Activated CD4-positive, alpha-beta T cell treated with anti-CD3 and anti-CD28 coated beads, Interleukin-2, Interleukin-4, amounts not matched to agents 100 ng/mL and 50 ng/mL, durations not matched to agents 16 hours and 8 hours (primary cell): ENCODE measurements at regions not wholly inside any gene's neighbourhood (a gene's known extent, or its start where the extent isn't known, plus 50 kb on each side); places are given as distances from the start of the nearest gene placed in this dataset.
A peak's percentile ranks its signal among the peaks of the same experiment; 100 is the strongest.

Experiments
- DNase-seq: peaks from one replicate; pipeline ENCODE4 v3.0.0-alpha.2; 2020; ENCODE audit warnings: low spot score

DNA sequence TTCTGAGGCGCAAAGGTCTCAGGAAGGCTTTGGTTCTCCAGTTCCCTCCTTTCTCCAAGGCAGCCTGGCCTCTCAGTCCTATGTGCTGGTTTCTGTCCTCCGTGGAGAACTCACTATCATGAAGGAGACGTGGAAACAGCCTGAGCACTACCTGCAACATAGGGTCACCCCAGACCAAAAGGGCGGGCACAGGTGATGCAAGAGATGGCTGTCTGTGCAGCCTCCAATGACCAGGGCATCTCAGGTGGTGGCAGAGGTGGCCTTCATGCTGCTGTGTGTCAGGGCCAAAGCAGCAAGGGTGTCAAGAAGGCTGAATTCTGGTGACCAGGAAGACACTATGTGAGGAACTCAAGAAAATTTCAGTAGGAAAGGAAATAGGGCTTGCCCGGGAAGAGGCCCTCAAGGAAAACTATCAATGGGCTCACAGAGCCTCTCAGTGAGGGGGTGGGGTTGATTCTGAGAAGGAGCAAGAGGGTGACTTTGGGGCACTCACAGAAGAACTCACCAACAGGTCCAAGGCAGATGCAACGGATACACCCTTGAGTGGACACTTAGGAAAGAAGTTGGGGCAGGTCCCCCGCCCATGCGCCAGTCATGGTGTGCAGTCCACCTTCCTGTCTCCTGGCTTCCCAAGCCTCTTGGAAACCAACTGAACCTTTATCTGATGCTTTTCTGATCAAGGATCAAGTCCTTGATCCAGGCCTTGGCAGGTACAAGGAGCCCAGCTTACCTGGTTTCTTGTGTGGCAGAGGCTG, 212.3 kb upstream of the B3GAT1 start:
- no peak for DNase-seq

DNA sequence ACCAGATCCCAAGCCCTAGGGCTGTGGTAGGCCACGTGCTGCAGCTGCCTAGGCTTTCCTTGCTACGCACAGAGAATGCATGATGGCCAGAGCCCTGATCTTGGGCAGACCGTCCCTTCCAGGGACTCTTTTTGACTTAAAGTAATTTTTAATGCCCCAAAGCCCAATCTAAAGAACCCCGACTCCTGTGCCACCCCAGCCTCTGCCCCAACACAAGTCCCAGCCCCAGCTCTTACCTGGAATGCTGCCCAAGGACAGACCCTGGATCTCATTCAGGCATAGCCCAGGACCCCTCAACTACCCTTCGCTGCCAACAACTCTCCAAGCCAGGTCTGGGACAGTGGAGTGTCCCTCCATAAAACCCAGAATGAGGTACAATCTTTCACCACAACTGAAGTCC, 211.7 kb upstream of the B3GAT1 start:
- DNase-seq: no peak

DNA sequence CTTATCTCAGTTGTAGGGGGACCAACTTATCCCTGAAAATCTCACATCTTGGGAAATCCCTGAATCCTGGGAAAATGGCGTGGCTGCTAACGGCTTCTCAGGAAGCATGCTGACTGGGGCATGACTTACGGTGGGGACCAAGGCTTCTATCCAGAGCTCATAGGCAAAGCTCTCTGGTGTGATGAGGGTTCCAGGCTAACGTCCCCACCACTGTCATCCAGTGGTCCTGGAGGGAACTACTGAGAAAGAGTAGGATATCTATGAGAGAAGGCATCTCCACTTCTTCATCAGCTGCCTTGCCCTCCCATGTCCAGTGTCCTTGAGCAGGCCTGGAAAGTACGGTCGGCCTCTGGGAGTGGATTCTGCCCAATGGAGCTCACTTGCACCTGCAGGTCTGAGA, 210.4 kb upstream of the B3GAT1 start:
- no peak for DNase-seq

DNA sequence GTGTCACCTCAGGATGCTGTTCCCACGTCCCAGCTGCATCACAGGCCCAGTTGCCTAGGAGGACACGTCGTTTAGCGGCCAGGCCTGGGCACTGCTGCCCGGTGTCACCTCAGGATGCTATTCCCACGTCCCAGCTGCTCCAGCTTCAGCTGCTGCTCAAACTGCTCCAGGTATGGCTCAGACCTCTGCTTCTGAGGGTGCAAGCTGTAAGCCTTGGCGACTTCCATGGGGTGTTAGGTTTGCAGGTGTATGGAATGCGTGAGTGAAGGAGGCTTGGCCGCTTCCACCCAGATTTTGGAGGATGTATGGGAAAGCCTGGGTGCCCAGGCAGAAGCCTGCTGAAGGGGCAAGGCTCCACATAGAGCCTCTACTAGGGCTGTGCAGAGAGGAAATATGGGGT, 205.3 kb upstream of the B3GAT1 start:
- DNase-seq: no peak

DNA sequence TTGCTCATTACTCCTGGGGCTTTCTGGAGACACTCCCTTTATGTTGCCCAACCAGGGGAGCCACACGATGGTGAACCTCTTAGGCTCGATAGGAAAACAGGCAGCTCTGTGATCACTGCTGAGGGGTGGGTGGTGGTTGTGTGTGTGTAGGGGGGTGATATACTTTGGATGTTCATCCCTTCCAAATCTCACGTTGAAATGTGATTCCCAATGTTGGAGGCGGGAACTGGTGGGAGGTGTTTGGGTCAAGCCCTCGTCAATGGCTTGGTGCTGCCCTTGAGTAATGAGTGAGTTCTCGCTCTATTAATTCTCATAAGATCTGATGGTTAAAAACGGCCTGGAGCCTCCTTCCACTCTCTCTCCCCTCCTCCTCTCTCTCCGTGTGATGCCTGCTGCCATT, 204.0 kb upstream of the B3GAT1 start:
- no peak for DNase-seq

DNA sequence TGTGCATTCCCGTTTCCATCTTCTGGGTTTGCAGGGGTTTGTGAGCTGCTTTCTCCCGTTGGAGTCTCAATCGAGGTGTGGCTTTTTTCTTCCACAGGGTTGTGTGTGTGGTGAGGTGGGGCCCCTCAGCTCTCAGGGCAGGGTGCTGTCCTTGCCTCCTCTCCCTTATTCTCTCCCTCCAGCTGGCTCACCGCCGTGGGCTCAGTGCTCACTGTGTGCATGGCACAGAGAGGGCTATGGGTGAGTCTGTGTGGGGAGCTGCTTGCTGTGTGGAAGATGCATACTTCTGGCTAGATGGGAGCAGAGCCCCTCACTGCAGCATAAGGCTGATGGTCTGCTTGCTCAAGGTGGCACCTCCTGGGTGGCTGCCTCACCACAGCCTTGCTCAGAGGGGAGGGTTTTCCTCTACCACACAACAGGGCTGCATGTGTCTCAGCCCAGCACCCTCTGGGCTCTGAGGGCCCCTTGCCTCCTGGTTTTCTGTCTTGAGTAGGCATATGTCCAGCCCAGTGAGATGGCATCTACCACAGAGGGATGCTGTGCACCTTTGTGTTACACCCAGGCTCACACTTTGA, 203.1 kb upstream of the B3GAT1 start:
- DNase-seq: no peak

DNA sequence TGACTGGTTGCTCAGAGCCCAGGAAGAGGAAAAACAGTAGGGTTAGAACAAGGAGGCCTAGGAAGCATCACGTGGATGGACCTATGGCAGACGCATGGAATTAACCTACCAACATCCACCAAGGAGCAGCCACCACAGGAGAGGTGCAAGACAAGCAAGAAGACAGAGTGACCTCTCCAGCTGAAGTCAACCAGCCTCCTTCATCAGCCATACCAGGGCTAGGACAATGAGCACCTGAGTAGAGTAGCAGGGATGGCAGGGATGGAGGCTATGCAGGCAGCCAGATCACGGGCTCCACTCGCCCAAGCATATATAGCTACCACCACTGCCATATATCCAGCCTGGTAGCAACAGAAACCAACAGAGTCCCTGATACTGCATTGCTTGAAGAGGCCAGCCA, 202.1 kb upstream of the B3GAT1 start:
- DNase-seq: no peak

DNA sequence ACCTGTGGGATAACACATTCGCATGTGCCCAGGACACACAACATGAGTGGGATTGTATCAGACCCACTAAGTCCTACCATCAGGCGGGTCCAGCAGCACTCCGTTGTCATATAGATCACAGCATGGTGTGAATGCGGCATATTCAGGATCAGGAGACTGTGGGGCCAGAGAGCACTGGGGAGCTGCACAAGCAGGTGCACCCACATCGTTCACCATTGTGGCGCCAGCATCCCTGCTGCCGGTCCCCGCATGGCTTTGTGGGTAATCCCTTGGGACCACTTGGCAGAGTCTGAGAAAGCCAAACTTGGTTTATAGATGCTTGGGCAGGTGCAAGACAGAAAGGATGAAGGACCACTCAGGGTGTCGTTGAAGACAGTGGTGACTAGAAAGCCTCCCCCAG, 201.6 kb upstream of the B3GAT1 start:
- no peak for DNase-seq

DNA sequence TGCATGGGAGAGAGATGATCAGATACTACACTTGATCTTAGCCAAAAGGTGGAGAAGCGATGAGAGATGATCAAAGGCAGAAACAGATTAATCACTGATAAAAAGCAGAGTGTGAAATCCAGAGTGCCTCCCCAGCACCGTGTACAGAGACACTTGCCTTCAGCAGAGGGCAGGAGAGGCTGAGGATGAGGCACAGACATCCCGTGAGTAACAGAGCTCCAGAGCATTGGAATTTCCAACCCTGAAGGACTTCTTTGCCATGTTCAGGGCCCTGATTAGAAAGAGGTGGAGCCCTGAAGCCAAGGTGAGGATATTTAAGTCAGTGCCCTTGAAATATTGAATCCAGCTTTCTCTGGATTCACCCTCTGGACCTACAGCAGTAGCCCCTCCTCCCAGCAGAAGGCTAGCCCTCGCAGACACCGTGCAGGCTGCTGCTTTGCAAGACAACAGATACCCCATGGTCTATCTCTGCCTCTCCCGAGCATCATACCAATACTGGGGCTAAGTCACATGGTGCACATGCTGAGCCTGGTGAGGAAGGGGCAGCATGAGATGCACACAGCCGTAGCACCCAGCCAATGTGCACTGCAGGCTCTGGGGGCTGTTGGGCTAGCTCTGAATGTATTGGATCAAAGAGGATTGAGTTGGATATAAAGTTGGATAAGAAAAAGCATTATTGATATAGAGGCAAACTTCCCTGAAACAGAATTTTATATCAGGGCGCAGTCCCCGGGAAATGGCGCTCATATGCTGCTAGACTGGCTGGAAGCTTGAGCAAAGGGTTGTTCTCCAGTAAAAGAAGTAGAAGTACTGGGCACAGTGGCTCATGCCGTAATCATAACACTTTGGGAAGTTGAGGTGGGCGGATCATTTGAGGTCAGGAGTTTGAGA, 200.3 kb upstream of the B3GAT1 start:
- DNase-seq: no peak

DNA sequence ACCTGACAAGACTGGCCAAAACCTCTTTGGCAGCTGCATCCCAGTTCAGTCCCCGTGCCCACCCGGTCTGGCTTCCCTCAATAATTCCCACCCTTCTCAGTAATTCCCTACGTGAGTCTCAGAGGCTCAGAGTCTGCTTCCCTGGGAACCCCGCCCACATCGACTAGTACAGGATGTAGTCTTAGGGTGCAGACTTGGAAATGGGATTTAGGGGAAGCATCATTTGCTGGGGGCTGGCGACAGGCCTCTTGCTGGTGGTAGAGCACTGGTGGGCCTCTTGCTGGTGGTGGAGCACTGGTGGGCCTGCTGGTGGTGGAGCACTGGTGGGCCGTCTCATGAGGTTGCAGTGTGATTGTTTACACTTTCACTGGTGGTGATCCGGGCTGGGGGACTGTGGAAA, 199.5 kb upstream of the B3GAT1 start:
- DNase-seq: no peak

DNA sequence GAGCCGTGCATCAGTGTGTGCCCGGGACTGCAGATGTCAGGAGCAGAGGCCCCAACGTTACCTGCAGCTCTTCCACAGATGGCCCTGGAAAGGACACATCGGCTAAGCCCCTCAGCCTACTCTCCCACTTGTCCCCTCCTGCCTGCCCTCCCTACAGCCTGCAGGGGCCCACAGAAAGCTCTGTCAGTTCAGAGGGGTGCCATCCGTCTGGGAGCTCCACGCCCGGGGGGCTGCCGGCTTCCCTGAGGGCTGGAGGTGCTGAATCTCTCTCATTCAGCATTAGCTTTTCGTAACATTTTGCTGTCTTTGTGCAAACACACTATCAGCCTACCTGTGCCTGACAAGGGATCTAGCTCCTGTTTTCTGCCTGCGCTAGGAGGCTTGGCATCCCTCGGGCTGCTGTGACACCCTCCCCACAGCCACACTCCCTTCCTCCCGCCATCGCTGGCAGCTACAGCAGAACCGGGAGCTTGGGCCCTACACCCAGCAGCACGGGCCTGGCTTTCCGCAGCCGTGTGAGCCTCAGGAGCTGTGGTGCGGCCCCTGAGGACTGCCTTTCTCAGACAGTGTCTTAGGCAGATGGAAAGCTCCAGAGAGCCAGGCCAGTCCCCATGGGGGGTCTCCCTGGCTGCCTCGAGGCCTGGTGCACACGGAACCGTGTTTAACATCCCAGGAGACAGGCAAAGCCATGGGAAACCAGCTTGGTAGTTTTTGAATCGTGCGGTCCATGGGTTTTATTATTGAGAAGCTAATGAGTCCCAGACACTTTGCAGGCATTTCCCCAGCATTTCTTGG, 198.3 kb upstream of the B3GAT1 start:
- DNase-seq: no peak

DNA sequence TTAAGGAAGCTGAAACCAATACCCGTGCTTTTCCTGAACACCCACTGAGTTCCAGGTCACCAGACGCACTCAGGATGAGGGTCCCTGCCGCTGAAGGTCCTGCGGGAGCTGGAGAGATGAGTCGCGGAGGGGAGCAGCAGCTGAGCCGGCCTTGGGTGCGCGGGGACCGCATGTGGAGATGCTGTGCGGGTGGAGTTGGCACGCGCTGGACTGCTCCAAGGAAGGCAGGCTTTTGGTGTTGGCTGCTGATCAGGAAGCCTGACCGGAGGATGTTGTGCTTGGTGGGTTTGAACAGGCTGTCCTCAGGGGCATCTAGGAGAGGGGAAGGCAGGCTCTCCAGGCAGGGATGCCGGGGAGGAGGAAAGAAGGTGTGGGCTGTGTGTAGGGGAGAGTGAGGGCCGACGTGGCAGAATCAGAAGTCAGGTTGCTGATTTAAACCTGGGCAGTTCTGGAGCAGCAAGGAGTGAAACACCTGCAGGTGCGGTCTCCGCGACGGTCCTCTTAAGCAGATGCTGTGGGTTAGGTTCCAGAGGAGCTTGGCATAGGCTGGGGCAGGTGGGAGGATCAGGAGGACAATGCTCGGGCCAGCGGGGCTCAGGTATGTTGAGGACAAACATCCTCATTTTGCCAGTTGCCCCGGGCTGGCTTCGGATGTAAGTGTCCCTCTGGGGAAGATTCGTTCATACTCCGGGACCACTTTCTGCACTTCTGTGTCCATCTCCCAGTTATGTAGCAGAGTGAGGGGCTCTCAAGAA, 197.5 kb upstream of the B3GAT1 start:
- no peak for DNase-seq

DNA sequence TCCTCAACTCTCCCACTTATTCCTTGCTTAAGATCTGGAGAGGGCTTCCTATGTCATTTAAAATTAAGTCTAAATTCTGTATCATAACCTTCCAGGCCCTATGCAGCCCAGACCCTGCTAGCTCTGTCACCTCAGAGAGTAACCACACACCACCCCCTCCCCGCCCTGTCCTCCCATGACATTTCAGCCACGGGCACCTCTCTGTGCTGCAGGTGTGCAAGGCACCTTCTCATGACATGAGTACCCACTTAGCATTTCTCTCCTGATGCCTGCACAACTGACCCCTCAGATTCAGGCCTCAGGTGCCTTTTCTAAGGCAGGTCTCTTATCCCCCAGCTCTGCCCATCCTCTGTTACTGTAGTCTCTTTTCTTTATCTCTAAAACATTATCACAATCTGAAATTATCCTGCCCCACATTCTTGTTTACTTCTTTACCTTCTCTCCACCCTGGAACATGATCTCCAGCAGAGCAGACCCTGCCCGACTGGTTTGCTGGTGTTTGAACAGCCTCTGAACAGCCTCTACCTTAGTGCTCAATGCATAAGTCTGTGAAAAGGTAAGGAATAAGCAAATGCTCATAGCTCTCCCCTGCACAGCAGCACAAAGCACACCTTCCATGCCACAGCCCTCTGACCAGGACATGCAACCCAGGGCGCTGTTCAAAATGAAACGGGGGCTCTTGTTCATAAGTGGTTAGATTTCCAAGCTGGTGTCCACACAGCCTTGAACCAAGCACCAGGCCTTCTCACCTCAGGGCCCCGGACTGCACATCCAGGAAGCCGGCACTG, 196.1 kb upstream of the B3GAT1 start:
- DNase-seq: no peak

DNA sequence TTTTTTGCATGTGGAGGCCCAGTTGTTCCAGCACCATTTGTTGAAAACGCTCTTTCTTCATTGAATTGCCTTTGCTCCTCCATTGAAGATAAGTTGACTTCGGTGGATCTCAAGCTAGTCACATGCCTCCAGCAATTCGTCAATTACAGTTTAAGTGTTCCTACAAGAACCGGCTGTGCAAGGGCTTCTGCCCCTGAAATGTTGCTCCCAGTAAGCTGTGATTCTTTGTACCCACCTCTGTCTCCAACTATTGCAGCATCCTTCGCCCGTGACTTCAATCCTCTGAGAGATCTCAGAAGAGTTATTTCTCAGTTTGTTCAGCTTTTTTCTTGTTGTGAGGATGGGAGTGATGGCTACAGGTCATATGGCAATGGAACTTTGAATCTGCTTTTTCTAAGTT, 194.2 kb upstream of the B3GAT1 start:
- no peak for DNase-seq

DNA sequence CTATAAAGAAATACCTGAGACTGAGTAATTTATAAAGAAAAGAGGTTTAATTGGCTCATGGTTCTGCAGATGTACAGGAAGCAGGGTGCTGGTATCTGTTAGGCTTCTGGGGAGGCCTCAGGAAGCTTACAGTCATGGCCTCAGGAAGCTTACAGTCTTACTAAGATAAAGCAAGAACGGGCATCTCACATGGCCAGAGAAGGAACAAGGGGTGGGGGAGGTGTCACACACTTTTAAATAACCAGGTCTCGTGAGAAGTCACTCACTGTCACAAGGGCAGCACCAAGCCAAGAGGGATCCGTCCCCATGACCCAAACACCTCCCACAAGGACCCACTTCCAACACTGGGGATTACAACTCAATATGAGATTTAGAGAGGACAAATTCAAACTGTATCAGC, 192.8 kb upstream of the B3GAT1 start:
- no peak for DNase-seq

DNA sequence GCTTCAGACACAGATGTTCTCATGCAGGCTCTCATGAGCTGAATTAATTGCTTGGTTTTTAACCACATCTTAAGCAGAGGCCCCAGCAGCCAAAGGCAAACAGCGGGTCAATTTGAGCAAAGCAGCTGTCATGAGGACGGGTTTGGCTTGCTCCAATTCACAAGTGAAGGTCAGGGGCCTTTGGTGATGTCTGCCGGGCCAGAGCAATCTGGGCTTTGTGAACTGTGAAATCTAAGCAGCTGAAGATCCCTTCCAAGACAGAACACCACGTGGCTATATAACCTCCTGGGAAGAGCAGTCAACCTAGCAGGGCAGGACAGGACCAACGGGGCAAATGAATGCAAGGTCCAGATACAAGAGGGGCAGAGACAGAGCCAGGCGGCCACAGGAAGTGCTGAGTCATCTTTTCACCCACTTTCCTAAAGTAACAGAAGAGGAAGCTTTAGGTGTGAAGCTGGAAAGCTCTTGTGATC, 187.3 kb upstream of the B3GAT1 start:
- DNase-seq: no peak

DNA sequence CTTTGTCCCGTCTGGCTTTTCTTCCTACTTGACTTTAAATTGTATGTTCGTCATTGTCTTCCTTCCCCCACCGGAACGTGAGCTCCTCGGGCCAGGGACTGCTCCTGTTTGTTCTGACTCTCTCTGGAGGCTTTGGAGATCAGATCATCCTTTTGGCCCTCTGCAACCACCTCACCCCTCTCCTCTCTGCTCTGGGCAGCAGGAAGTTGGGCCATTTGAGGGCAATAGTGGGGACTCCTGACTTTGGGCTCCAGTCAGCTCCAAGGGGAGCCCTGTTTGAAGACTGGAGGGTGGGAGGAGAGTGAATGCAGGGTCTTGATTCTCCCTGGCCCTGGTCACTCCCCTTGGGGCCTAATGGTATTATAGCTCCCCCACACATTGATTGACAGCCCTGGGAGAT, 186.3 kb upstream of the B3GAT1 start:
- DNase-seq: no peak

DNA sequence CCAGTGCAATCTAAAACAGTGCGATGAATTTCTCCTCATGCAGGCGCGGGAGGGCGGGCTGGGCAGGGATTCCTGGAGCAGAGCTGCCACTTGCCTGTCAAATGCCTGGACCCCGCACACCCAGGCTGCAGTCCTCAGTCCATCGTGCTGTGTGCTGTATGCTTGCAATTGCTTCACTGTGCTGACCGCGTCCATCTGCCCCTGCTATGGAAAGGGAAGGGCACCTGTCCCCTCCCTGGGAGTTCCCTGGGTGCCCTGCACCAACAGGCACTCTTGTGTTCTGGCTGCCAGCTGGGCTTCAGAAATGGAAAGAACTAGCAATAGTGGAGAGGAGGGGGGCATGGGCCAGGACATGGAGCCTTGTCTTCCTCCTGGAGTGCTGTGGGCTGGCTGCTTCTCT, 185.4 kb upstream of the B3GAT1 start:
- DNase-seq: no peak

DNA sequence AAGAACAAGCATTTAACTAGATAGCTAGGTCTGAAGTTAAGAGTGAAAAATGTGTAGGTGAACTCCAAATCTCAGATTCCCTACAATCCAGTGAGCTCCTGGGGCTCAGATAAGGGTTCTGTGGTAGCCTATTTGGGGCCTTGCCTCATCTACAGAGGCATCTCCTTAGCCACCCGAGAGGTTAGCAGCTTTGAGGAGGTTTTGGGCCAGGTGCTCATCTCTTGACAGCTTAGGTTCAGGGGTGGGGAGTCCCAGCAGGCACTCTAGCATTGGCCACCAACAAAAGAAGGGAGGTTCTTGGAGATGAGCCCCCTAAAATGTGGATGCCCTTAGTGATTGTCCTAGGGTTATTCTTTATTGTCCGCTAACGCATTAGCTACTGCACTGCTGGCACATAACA, 184.4 kb upstream of the B3GAT1 start:
- no peak for DNase-seq

DNA sequence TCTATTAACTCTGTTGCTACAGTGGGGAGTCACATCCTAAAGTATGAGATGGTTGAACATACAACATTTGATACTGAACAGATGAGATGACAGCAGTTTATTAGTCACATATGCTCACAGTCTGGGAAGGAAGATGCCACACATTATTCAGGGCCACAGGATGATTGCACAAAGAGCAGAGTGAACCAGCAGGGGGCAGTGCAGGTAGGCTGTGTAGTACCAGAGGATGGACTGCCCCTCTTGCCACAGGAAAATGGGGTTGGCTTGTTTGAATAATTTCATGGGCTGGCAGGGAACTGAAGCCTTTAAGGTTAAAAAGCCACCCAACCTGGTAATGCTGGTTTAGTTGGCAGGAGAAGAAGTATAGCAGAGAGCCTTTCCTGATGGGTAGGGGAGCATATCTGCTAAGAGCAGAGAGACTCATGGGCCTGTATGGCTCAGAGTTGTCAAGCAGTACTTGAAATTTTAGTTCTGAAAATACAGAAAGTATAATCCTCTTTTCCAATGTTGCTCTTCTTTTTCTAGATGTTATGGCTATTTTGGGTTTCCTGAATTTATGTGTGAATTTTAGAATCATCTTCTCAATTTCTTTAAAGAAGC, 180.4 kb upstream of the B3GAT1 start:
- peak; percentile 61 for DNase-seq
